HG03378 (cell line): ENCODE measurements at regions not wholly inside any gene's neighbourhood (a gene's known extent, or its start where the extent isn't known, plus 50 kb on each side); places are given as distances from the start of the nearest gene placed in this dataset.

ENCODE experiments used
- ATAC-seq: cut with Tn5 transposase; IDR thresholded peaks from one replicate; pipeline ENCODE4 v1.9.1; 2021; ENCODE audit warnings: mild to moderate bottlenecking, moderate library complexity; ENCODE audit not compliant: unreplicated experiment

- ATAC-seq: no peak
Measured at GRCh38 chr16:85383836-85384832, 229.0 kb upstream of the GSE1 start.

- no peak for ATAC-seq
Measured at GRCh38 chr16:85384833-85385462, 228.2 kb upstream of the GSE1 start.

- no peak for ATAC-seq
Measured at GRCh38 chr16:85385463-85386331, 227.4 kb upstream of the GSE1 start.

GRCh38 chr16:85386467-85387170 is 226.5 kb upstream of the GSE1 start:
- no peak for ATAC-seq

- ATAC-seq: no peak
Measured at GRCh38 chr16:85387171-85387507, 226.0 kb upstream of the GSE1 start.

GRCh38 chr16:85387731-85388295 is 225.3 kb upstream of the GSE1 start:
- ATAC-seq: no peak

GRCh38 chr16:85389679-85390470 is 223.2 kb upstream of the GSE1 start:
- no peak for ATAC-seq

- no peak for ATAC-seq
Measured at GRCh38 chr16:85390511-85391174, 222.5 kb upstream of the GSE1 start.

- ATAC-seq: no peak
Measured at GRCh38 chr16:85391175-85391707, 221.9 kb upstream of the GSE1 start.

- no peak for ATAC-seq
Measured at GRCh38 chr16:85391769-85392583, 221.1 kb upstream of the GSE1 start.

- no peak for ATAC-seq
Measured at GRCh38 chr16:85392756-85393673, 220.1 kb upstream of the GSE1 start.

- ATAC-seq: no peak
Measured at GRCh38 chr16:85393674-85394451, 219.3 kb upstream of the GSE1 start.

GRCh38 chr16:85394456-85395206 is 218.5 kb upstream of the GSE1 start:
- ATAC-seq: no peak

GRCh38 chr16:85395207-85395912 is 217.8 kb upstream of the GSE1 start:
- no peak for ATAC-seq
